GM12878 (cell line): ENCODE measurements at regions not wholly inside any gene's neighbourhood (a gene's known extent, or its start where the extent isn't known, plus 50 kb on each side); places are given as distances from the start of the nearest gene placed in this dataset.

ENCODE experiments used
- ATAC-seq: fragments of 200-7000 bp; cut with Tn5 transposase; 3 replicates; pipeline ENCODE4 v1.9.1; 2020; ENCODE audit warnings: mild to moderate bottlenecking, moderate library complexity
- BruUV-seq: library from RNA; stranded (reverse); fragments of 400-500 nt; replicated peaks from 2 replicates; lab custom pipeline; 2021; lab: Mats Ljungman, UMichigan
- CTCF ChIA-PET: fragments of 300-600 bp; sonication (Branson Sonifier 250); formaldehyde crosslinking; extraction: SDS; loops from one replicate; lab custom pipeline; 2021; ENCODE audit warnings: inconsistent platforms; lab: Yijun Ruan, JAX
- POLR2A ChIA-PET: fragments of 350-600 bp; formaldehyde crosslinking; extraction: SDS; loops from one replicate; lab custom pipeline; 2021; ENCODE audit warnings: inconsistent platforms; lab: Charles Lee
- RAD21 ChIA-PET: fragments of 300-600 bp; sonication (Branson Sonifier 250); formaldehyde crosslinking; loops from one replicate; lab custom pipeline; 2023; ENCODE audit warnings: antibody characterized with exemption; ENCODE audit not compliant: unreplicated experiment; lab: Charles Lee
- SMC1A ChIA-PET: fragments of 300-600 bp; sonication (Branson Sonifier 250); formaldehyde crosslinking; loops from one replicate; lab custom pipeline; 2023; ENCODE audit not compliant: unreplicated experiment, uncharacterized antibody; lab: Charles Lee
- DNase-seq: peaks from one replicate; pipeline ENCODE4 v3.0.0-alpha.2; 2011; ENCODE audit warnings: low read depth, low spot score
- FAIRE-seq: peaks from 3 replicates; lab custom pipeline; 2011; peaks lifted over from hg19 to GRCh38; lab: Jason Lieb, UNC
- H2AFZ ChIP-seq: 2 replicates; pipeline ENCODE4 v1.6.0; 2011; ENCODE audit warnings: low read depth, low read length, control low read depth; ENCODE audit not compliant: control insufficient read depth
- H3K27ac ChIP-seq: 2 replicates; pipeline ENCODE4 v1.5.1; 2011; ENCODE audit warnings: control low read depth; ENCODE audit not compliant: control insufficient read depth, insufficient read depth
- H3K27me3 ChIP-seq, 2 experiments: replicated peaks in 1 of 2; 2 replicates each; pipeline versions ENCODE4 v1.6.0 to v1.6.1; 2011; ENCODE audit warnings: low read length in 1 of 2; ENCODE audit not compliant: control insufficient read depth in 2 of 2, insufficient read depth in 2 of 2
- H3K36me3 ChIP-seq, 2 experiments: 2 replicates each; pipeline ENCODE4 v1.5.1; 2011; ENCODE audit warnings: low read length in 1 of 2; ENCODE audit not compliant: control insufficient read depth in 2 of 2, insufficient read depth in 2 of 2
- H3K4me1 ChIP-seq: 2 replicates; pipeline ENCODE4 v1.6.1; 2011; ENCODE audit warnings: mild to moderate bottlenecking, low read length, moderate library complexity, mixed read lengths; ENCODE audit not compliant: control insufficient read depth, insufficient read depth
- H3K4me2 ChIP-seq: 2 replicates; pipeline ENCODE4 v1.6.0; 2011; ENCODE audit warnings: control low read depth; ENCODE audit not compliant: control insufficient read depth, insufficient read depth
- H3K4me3 ChIP-seq: fragments of 200-600 bp; sonication (generic); 2 replicates; pipeline ENCODE4 v1.5.1; 2016
- H3K79me2 ChIP-seq: 2 replicates; pipeline ENCODE4 v1.6.0; 2011; ENCODE audit warnings: low read length; ENCODE audit not compliant: control insufficient read depth, insufficient read depth
- H3K9ac ChIP-seq: 2 replicates; pipeline ENCODE4 v1.8.0; 2011; ENCODE audit warnings: low read length, control low read depth, mixed read lengths; ENCODE audit not compliant: control insufficient read depth, insufficient read depth
- H3K9me3 ChIP-seq: replicated peaks from 3 replicates; pipeline ENCODE4 v1.5.1; 2011; ENCODE audit warnings: mild to moderate bottlenecking, low read length; ENCODE audit not compliant: control insufficient read depth, insufficient read depth
- H4K20me1 ChIP-seq: 2 replicates; pipeline ENCODE4 v1.6.0; 2011; ENCODE audit not compliant: control insufficient read depth, insufficient read depth
- CEBPB ChIP-seq, 2 experiments: fragments of 150-350 bp in 1 of 2; IDR thresholded peaks; 2 replicates each; pipeline ENCODE4 v1.6.1; 2012 to 2014; ENCODE audit warnings: low read depth in 2 of 2, low read length in 2 of 2, borderline replicate concordance in 1 of 2, inconsistent platforms in 1 of 2
- EZH2 ChIP-seq: IDR thresholded peaks from 2 replicates; pipeline ENCODE4 v1.6.1; 2012; ENCODE audit warnings: low read depth, mild to moderate bottlenecking, control low read depth, inconsistent platforms, low read length, borderline replicate concordance; ENCODE audit not compliant: control insufficient read depth
- FOXM1 ChIP-seq: IDR thresholded peaks from 2 replicates; pipeline ENCODE4 v1.6.1; 2012; ENCODE audit warnings: low read depth, mild to moderate bottlenecking, inconsistent platforms, low read length, moderate library complexity
- GATAD2B ChIP-seq: fragments of 450-650 bp; conservative IDR thresholded peaks from 2 replicates; pipeline ENCODE4 v1.6.1; 2017; ENCODE audit warnings: low read depth, mild to moderate bottlenecking, moderate library complexity
- IRF5 ChIP-seq: fragments of 450-650 bp; IDR thresholded peaks from 2 replicates; pipeline ENCODE4 v1.6.1; 2017; ENCODE audit warnings: borderline replicate concordance
- MEF2A ChIP-seq: IDR thresholded peaks from 2 replicates; pipeline ENCODE4 v1.6.1; 2011; ENCODE audit warnings: low read depth, mild to moderate bottlenecking, low read length, moderate library complexity; ENCODE audit not compliant: insufficient read depth
- MYB ChIP-seq: fragments of 150-350 bp; IDR thresholded peaks from 2 replicates; pipeline ENCODE4 v1.6.1; 2014; ENCODE audit warnings: mild to moderate bottlenecking, low read depth, low read length, borderline replicate concordance
- NR2C2 ChIP-seq: IDR thresholded peaks from 2 replicates; pipeline ENCODE4 v1.6.1; 2011; ENCODE audit warnings: borderline replicate concordance, low read depth; ENCODE audit not compliant: control insufficient read depth, insufficient read length
- PAX5 ChIP-seq: IDR thresholded peaks from 2 replicates; pipeline ENCODE4 v1.6.1; 2011; ENCODE audit warnings: low read depth, low read length, borderline replicate concordance
- PML ChIP-seq: IDR thresholded peaks from 2 replicates; pipeline ENCODE4 v1.6.1; 2012; ENCODE audit warnings: low read length, inconsistent platforms
- POU2F2 ChIP-seq: IDR thresholded peaks from 3 replicates; pipeline ENCODE4 v1.6.1; 2011; ENCODE audit warnings: low read depth, mild to moderate bottlenecking, low read length, borderline replicate concordance
- SMC3 ChIP-seq: IDR thresholded peaks from 2 replicates; pipeline ENCODE4 v1.6.1; 2011; ENCODE audit warnings: low read length, improper control_type of control experiment, borderline replicate concordance
- STAT3 ChIP-seq: IDR thresholded peaks from 2 replicates; pipeline ENCODE4 v1.6.1; 2011; ENCODE audit warnings: low read depth, low read length, improper control_type of control experiment
- WRNIP1 ChIP-seq: IDR thresholded peaks from 2 replicates; pipeline ENCODE4 v1.6.1; 2011; ENCODE audit warnings: low read depth, low read length, improper control_type of control experiment, borderline replicate concordance
- YY1 ChIP-seq: IDR thresholded peaks from 2 replicates; pipeline ENCODE4 v1.6.1; 2011; ENCODE audit warnings: low read depth, mild to moderate bottlenecking, low read length
- WGBS: methylation state at CpG from one replicate; pipeline ENCODE4 v1.1.6; 2016; ENCODE audit warnings: low lambda C conversion rate; ENCODE audit not compliant: insufficient replicate concordance, insufficient coverage; ENCODE audit errors: missing lambda C conversion rate; 5-methylcytosine and 5-hydroxymethylcytosine counted together
- in situ Hi-C: fragments of 300-500 bp; cut with MboI; formaldehyde crosslinking; loops from 9 replicates; pipeline ENCODE4 v1.14.3; 2018; ENCODE audit warnings: mixed read lengths
- intact Hi-C: fragments of 100-400 bp; cut with micrococcal nuclease; formaldehyde crosslinking; loops from one replicate; pipeline ENCODE4 v1.14.2; 2022; ENCODE audit not compliant: unreplicated experiment
- TF ChIP-seq, protein P1 (sequence below): IDR thresholded peaks from 2 replicates; pipeline ENCODE4 v1.6.1; 2012; ENCODE audit warnings: improper control_type of control experiment, low read depth, low read length; ENCODE audit not compliant: insufficient replicate concordance

- Histone ChIP-seq H3K27ac (no peak overlapping the region), H3K36me3 (no peaks in the 10 kb centered on the region), H3K27me3 (peaks cover 0 to under 1% of the 10 kb centered on the region in 2 experiments; a peak in 1 of 4 replicates), H4K20me1 (no peaks in the 10 kb centered on the region)
- BruUV-seq: no TSS peak
- POLR2A ChIA-PET: no interaction called here
- intact Hi-C loops: no loop called here
- no peak for TF ChIP-seq STAT3
- no peak for TF ChIP-seq YY1
- TF ChIP-seq GATAD2B: no peak
- no peak for TF ChIP-seq IRF5
- no peak for TF ChIP-seq WRNIP1
- TF ChIP-seq POU2F2: no peak
- no peak for TF ChIP-seq EZH2
- TF ChIP-seq MEF2A: no peak
- TF ChIP-seq CEBPB (IDR thresholded peaks at IDR 0.05; ENCODE audit: borderline replicate concordance in 1 of 2, low read depth in 2 of 2, low read length in 2 of 2): no peak
- TF ChIP-seq, protein P1, sequence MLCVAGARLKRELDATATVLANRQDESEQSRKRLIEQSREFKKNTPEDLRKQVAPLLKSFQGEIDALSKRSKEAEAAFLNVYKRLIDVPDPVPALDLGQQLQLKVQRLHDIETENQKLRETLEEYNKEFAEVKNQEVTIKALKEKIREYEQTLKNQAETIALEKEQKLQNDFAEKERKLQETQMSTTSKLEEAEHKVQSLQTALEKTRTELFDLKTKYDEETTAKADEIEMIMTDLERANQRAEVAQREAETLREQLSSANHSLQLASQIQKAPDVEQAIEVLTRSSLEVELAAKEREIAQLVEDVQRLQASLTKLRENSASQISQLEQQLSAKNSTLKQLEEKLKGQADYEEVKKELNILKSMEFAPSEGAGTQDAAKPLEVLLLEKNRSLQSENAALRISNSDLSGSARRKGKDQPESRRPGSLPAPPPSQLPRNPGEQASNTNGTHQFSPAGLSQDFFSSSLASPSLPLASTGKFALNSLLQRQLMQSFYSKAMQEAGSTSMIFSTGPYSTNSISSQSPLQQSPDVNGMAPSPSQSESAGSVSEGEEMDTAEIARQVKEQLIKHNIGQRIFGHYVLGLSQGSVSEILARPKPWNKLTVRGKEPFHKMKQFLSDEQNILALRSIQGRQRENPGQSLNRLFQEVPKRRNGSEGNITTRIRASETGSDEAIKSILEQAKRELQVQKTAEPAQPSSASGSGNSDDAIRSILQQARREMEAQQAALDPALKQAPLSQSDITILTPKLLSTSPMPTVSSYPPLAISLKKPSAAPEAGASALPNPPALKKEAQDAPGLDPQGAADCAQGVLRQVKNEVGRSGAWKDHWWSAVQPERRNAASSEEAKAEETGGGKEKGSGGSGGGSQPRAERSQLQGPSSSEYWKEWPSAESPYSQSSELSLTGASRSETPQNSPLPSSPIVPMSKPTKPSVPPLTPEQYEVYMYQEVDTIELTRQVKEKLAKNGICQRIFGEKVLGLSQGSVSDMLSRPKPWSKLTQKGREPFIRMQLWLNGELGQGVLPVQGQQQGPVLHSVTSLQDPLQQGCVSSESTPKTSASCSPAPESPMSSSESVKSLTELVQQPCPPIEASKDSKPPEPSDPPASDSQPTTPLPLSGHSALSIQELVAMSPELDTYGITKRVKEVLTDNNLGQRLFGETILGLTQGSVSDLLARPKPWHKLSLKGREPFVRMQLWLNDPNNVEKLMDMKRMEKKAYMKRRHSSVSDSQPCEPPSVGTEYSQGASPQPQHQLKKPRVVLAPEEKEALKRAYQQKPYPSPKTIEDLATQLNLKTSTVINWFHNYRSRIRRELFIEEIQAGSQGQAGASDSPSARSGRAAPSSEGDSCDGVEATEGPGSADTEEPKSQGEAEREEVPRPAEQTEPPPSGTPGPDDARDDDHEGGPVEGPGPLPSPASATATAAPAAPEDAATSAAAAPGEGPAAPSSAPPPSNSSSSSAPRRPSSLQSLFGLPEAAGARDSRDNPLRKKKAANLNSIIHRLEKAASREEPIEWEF: no peak
- no peak for TF ChIP-seq NR2C2
- no peak for TF ChIP-seq FOXM1
- no peak for TF ChIP-seq PML
- TF ChIP-seq MYB: no peak
- no peak for TF ChIP-seq SMC3
- TF ChIP-seq PAX5: no peak
- TF ChIP-seq, all 136 proteins: peak for 0
- no peak for FAIRE-seq
- ATAC-seq: no peak
- no peak overlapping the region for H3K4me3 ChIP-seq
- WGBS: 41% methylated on average over 3 of the region's 3 CpGs
- H2AFZ ChIP-seq: no peak overlapping the region
- DNase-seq: no peak
- no peak overlapping the region for H3K9ac ChIP-seq
- RAD21 ChIA-PET: no interaction called here
- CTCF ChIA-PET: no interaction called here
- no peaks in the 10 kb centered on the region for H3K4me1 ChIP-seq
- in situ Hi-C loops: no loop called here
- SMC1A ChIA-PET: no interaction called here
- H3K4me2 ChIP-seq: no peak overlapping the region
- H3K9me3 ChIP-seq: no peaks in the 10 kb centered on the region; the same call in 2 of the 3 replicates
- H3K79me2 ChIP-seq: no peaks in the 10 kb centered on the region
Measured at GRCh38 chr6:134599079-134599478, 281.2 kb upstream of the SGK1 start.
